ENCODE measurements at regions not wholly inside any gene's neighbourhood (a gene's known extent, or its start where the extent isn't known, plus 50 kb on each side); places are given as distances from the start of the nearest gene placed in this dataset.

GRCh38 chr1:65072845-65073244, 75.2 kb upstream of the AK4 start:
- no peak for DNase-seq
- no peak overlapping the region for H3K27ac ChIP-seq

GRCh38 chr1:65075123-65075976, 72.7 kb upstream of the AK4 start:
- peak; percentile 89 to 95 for ATAC-seq

More at GRCh38 chr1:65072845-65073244, 75.2 kb upstream of the AK4 start:
- Histone ChIP-seq H3K4me1 (peaks cover 10% of the 10 kb centered on the region), H3K9me3 (no peaks in the 10 kb centered on the region), H3K36me3 (no peaks in the 10 kb centered on the region), H3K4me3 (no peak overlapping the region), H3K27me3 (ENCODE audit: low read depth) (no peaks in the 10 kb centered on the region)
- no peak for TF ChIP-seq CTCF (IDR thresholded peaks at IDR 0.05)
- intact Hi-C loops (cut with DNase I), result loop anchor here (10.0 kb wide), 1 partner anchor 132 kb away; no protein-coding TSS in a partner anchor
- no peak for ATAC-seq

GRCh38 chr1:65077369-65077768, 70.6 kb upstream of the AK4 start:
- TF ChIP-seq CTCF (IDR thresholded peaks at IDR 0.05), result no peak
- intact Hi-C loops (cut with DNase I), result loop anchor here (10.0 kb wide), 1 partner anchor 127 kb away; no protein-coding TSS in a partner anchor
- no peaks in the 10 kb centered on the region for H3K36me3 ChIP-seq
- H3K4me1 ChIP-seq, result no peaks in the 10 kb centered on the region
- DNase-seq (no peak), ATAC-seq (no peak)
- no peaks in the 10 kb centered on the region for H3K9me3 ChIP-seq
- no peaks in the 10 kb centered on the region for H3K27me3 ChIP-seq (ENCODE audit: low read depth)
- no peak overlapping the region for H3K4me3 ChIP-seq
- no peak overlapping the region for H3K27ac ChIP-seq

More at GRCh38 chr1:65075123-65075976, 72.7 kb upstream of the AK4 start:
- H3K4me3 ChIP-seq, result no peak overlapping the region
- peak; percentile 79 for TF ChIP-seq CTCF (IDR thresholded peaks at IDR 0.05)
- H3K9me3 ChIP-seq, result no peaks in the 10 kb centered on the region
- intact Hi-C loops (cut with DNase I), result loop anchor here (10.0 kb wide), 1 partner anchor 129 kb away; no protein-coding TSS in a partner anchor
- no peak overlapping the region for H3K27ac ChIP-seq
- no peaks in the 10 kb centered on the region for H3K27me3 ChIP-seq (ENCODE audit: low read depth)
- no peaks in the 10 kb centered on the region for H3K36me3 ChIP-seq
- no peaks in the 10 kb centered on the region for H3K4me1 ChIP-seq
- no peak for DNase-seq

- no peaks in the 10 kb centered on the region for H3K27me3 ChIP-seq (ENCODE audit: low read depth)
- intact Hi-C loops (cut with DNase I), result loop anchor here (10.0 kb wide), 1 partner anchor 125 kb away; no protein-coding TSS in a partner anchor
- no peaks in the 10 kb centered on the region for H3K9me3 ChIP-seq
- no peak overlapping the region for H3K27ac ChIP-seq
- TF ChIP-seq CTCF (IDR thresholded peaks at IDR 0.05), result no peak
- no peak overlapping the region for H3K4me3 ChIP-seq
- ATAC-seq (no peak), DNase-seq (no peak)
- no peaks in the 10 kb centered on the region for H3K36me3 ChIP-seq
- no peaks in the 10 kb centered on the region for H3K4me1 ChIP-seq
Observed at GRCh38 chr1:65079941-65080340, 68.1 kb upstream of the AK4 start.

- DNase-seq, result no peak
- no peak for TF ChIP-seq CTCF (IDR thresholded peaks at IDR 0.05)
- no peaks in the 10 kb centered on the region for H3K36me3 ChIP-seq
- H3K27ac ChIP-seq, result no peak overlapping the region
- H3K4me1 ChIP-seq, result no peaks in the 10 kb centered on the region
- H3K27me3 ChIP-seq (ENCODE audit: low read depth), result no peaks in the 10 kb centered on the region
- no peaks in the 10 kb centered on the region for H3K9me3 ChIP-seq
- ATAC-seq, result no peak
- intact Hi-C loops (cut with DNase I), result no loop called here
- H3K4me3 ChIP-seq, result no peak overlapping the region
Observed at GRCh38 chr1:65082346-65083040, 65.5 kb upstream of the AK4 start.

Data from lower lobe of right lung (tissue), 2 donors.